ENCODE measurements at regions not wholly inside any gene's neighbourhood (a gene's known extent, or its start where the extent isn't known, plus 50 kb on each side); places are given as distances from the start of the nearest gene placed in this dataset.

GRCh38 chr10:4334871-4335270 lies 491.1 kb upstream of the AKR1E2 start:
- no peaks in the 10 kb centered on the region for H3K4me1 ChIP-seq
- H3K27me3 ChIP-seq (ENCODE audit: low read depth) = no peaks in the 10 kb centered on the region
- ATAC-seq (no peak), DNase-seq (no peak)
- H3K27ac ChIP-seq = no peak overlapping the region
- no peak overlapping the region for H3K4me3 ChIP-seq
- no peaks in the 10 kb centered on the region for H3K36me3 ChIP-seq
- TF ChIP-seq CTCF (IDR thresholded peaks at IDR 0.05) = no peak
- H3K9me3 ChIP-seq = peaks cover 5% of the 10 kb centered on the region
- intact Hi-C loops (cut with DNase I) = no loop called here

GRCh38 chr10:4334015-4334414 lies 492.0 kb upstream of the AKR1E2 start:
- no peaks in the 10 kb centered on the region for H3K4me1 ChIP-seq
- DNase-seq = no peak
- no peak for ATAC-seq
- TF ChIP-seq CTCF (IDR thresholded peaks at IDR 0.05) = no peak
- H3K27ac ChIP-seq = no peak overlapping the region
- no peaks in the 10 kb centered on the region for H3K36me3 ChIP-seq
- H3K4me3 ChIP-seq = no peak overlapping the region
- intact Hi-C loops (cut with DNase I) = no loop called here
- H3K27me3 ChIP-seq (ENCODE audit: low read depth) = no peaks in the 10 kb centered on the region
- peaks cover 5% of the 10 kb centered on the region for H3K9me3 ChIP-seq

- no peak for TF ChIP-seq CTCF (IDR thresholded peaks at IDR 0.05)
- DNase-seq (no peak), ATAC-seq (no peak)
- H3K27me3 ChIP-seq (ENCODE audit: low read depth) = no peaks in the 10 kb centered on the region
- no peaks in the 10 kb centered on the region for H3K4me1 ChIP-seq
- H3K4me3 ChIP-seq = no peak overlapping the region
- H3K9me3 ChIP-seq = peaks cover 5% of the 10 kb centered on the region
- no peak overlapping the region for H3K27ac ChIP-seq
- no peaks in the 10 kb centered on the region for H3K36me3 ChIP-seq
- intact Hi-C loops (cut with DNase I) = no loop called here
Measured at GRCh38 chr10:4333459-4333894, 492.5 kb upstream of the AKR1E2 start.

DNA sequence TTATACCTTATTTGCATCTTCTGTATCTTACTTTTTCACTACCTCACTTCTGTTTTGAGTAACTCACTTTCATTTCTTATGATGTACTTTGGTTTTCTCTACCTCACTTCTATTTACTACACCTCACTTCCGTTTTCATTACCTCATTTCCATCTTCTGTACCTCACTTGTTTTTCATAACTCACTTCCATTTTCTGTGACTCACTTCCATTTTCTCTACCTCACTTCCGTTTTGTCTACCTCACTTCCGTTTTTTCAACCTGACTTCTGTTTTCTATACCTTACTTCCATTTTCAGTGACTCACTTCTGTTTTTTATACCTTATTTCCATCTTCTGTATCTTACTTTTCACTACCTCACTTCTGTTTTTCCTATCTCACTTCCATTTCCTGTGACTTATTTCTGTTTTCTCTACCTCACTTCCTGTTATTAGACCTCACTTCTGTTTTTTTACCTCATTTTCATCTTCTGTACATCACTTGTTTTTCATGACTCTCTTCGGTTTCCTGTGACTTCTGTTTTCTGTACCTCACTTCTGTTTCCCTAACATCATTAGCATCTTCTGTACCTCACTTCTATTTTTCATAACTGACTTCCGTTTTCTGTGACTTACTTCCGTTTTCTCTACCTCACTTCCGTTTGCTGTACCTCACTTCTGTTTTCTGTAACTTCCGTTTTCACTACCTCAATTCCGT lies 493.1 kb upstream of the AKR1E2 start:
- no peak for ATAC-seq
- intact Hi-C loops (cut with DNase I) = no loop called here
- Histone ChIP-seq H3K36me3 (no peaks in the 10 kb centered on the region), H3K4me1 (no peaks in the 10 kb centered on the region), H3K9me3 (peaks cover 5% of the 10 kb centered on the region), H3K27ac (no peak overlapping the region), H3K27me3 (ENCODE audit: low read depth) (no peaks in the 10 kb centered on the region), H3K4me3 (no peak overlapping the region)
- DNase-seq = no peak
- TF ChIP-seq CTCF (IDR thresholded peaks at IDR 0.05) = no peak

DNA sequence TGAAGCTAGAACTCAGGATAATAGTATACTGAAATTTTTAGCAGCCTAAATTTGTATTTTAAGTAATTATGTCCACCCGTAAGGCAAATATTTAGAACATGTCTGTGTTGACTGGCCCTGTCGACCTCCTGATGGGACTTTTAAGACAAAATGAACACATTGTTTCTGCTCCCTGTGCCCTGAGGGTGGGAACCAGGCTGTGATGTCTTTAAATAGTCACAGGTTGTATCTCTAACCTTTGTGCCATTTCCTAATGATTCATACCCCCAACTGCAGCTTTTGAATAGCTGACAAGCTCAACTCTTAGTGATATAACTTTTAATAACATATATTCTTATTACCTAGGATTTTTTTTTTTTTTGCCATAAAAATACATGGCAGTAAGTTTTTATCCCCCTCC lies 494.9 kb upstream of the AKR1E2 start:
- intact Hi-C loops (cut with DNase I) = no loop called here
- ATAC-seq = no peak
- Histone ChIP-seq H3K9me3 (peaks cover 5% of the 10 kb centered on the region), H3K4me1 (no peaks in the 10 kb centered on the region), H3K27me3 (ENCODE audit: low read depth) (no peaks in the 10 kb centered on the region), H3K36me3 (no peaks in the 10 kb centered on the region), H3K27ac (no peak overlapping the region), H3K4me3 (no peak overlapping the region)
- no peak for DNase-seq
- no peak for TF ChIP-seq CTCF (IDR thresholded peaks at IDR 0.05)

All from lower lobe of right lung (tissue), 2 donors.